SK-N-SH (cell line): ENCODE measurements at regions not wholly inside any gene's neighbourhood (a gene's known extent, or its start where the extent isn't known, plus 50 kb on each side); places are given as distances from the start of the nearest gene placed in this dataset.

Experiments
- CTCF ChIA-PET: fragments of 300-600, 350-600 bp; formaldehyde crosslinking; extraction: SDS; loops from one replicate; lab custom pipeline; 2021; lab: Yijun Ruan, JAX
- POLR2A ChIA-PET: fragments of 350-600 bp; sonication (Branson Sonifier 250); formaldehyde crosslinking; extraction: SDS; loops from one replicate; lab custom pipeline; 2020; ENCODE audit warnings: antibody characterized with exemption, inconsistent platforms; lab: Yijun Ruan, JAX
- DNase-seq: peaks from one replicate; pipeline ENCODE4 v3.0.0; 2012
- H2AFZ ChIP-seq: fragments of 200-600 bp; sonication (generic); 2 replicates; pipeline ENCODE4 v1.8.1; 2016; ENCODE audit warnings: antibody characterized with exemption, mild to moderate bottlenecking, low read depth
- H3F3A ChIP-seq: fragments of 200-600 bp; sonication (generic); replicated peaks from 2 replicates; pipeline ENCODE3; 2016; ENCODE audit warnings: antibody characterized with exemption, mild to moderate bottlenecking; ENCODE audit not compliant: insufficient read depth
- H3K27ac ChIP-seq, 2 experiments: fragments of 200-500 bp in 1 of 2; fragments of 200-600 bp in 1 of 2; sonication (Bioruptor generic) in 1 of 2; sonication (generic), shearing (Covaris generic) in 1 of 2; 2 replicates each; pipeline versions ENCODE4 v1.5.1 to v1.6.1; 2014 to 2016; ENCODE audit warnings: low read depth in 2 of 2, inconsistent platforms in 1 of 2, low read length in 1 of 2, mild to moderate bottlenecking in 1 of 2, mixed read lengths in 1 of 2
- H3K27me3 ChIP-seq: fragments of 200-600 bp; sonication (generic), shearing (Covaris generic); 2 replicates; pipeline ENCODE4 v1.6.1; 2016; ENCODE audit warnings: mixed run types; ENCODE audit not compliant: insufficient read depth
- H3K36me3 ChIP-seq, 2 experiments: fragments of 200-500 bp in 1 of 2; fragments of 200-600 bp in 1 of 2; sonication (Bioruptor generic) in 1 of 2; sonication (generic) in 1 of 2; replicated peaks in 1 of 2; 2 replicates each; pipeline versions ENCODE3 to v1.5.1; 2014 to 2016; ENCODE audit warnings: low read length in 1 of 2, mild to moderate bottlenecking in 1 of 2; ENCODE audit not compliant: insufficient read depth in 2 of 2, control insufficient read depth in 1 of 2
- H3K4me1 ChIP-seq, 2 experiments: fragments of 200-500 bp in 1 of 2; fragments of 200-600 bp in 1 of 2; sonication (Bioruptor generic) in 1 of 2; sonication (generic), shearing (Covaris generic) in 1 of 2; 2 replicates each; pipeline versions ENCODE4 v1.5.1 to v1.6.1; 2014 to 2016; ENCODE audit warnings: low read depth in 1 of 2, low read length in 1 of 2, mixed run types in 1 of 2; ENCODE audit not compliant: insufficient read depth in 2 of 2, control insufficient read depth in 1 of 2
- H3K4me2 ChIP-seq: fragments of 200-600 bp; sonication (generic), shearing (Covaris generic); 2 replicates; pipeline ENCODE4 v1.6.1; 2017; ENCODE audit warnings: mixed run types
- H3K4me3 ChIP-seq, 2 experiments: fragments of 200-500 bp in 1 of 2; fragments of 200-600 bp in 1 of 2; sonication (Bioruptor generic) in 1 of 2; sonication (generic), shearing (Covaris generic) in 1 of 2; 2 replicates each; pipeline versions ENCODE4 v1.5.1 to v1.8.1; 2014 to 2016; ENCODE audit warnings: low read depth in 2 of 2, inconsistent platforms in 1 of 2, low read length in 1 of 2, mild to moderate bottlenecking in 1 of 2, mixed read lengths in 1 of 2, moderate library complexity in 1 of 2
- H3K79me2 ChIP-seq: fragments of 200-600 bp; sonication (generic); 2 replicates; pipeline ENCODE4 v1.8.1; 2017; ENCODE audit warnings: mild to moderate bottlenecking; ENCODE audit not compliant: insufficient read depth
- H3K9ac ChIP-seq: fragments of 200-600 bp; sonication (generic); 2 replicates; pipeline ENCODE4 v1.6.1; 2017; ENCODE audit warnings: mixed run types
- H3K9me2 ChIP-seq: fragments of 200-600 bp; sonication (generic); 2 replicates; pipeline ENCODE4 v1.6.1; 2017; ENCODE audit warnings: mixed run types
- H3K9me3 ChIP-seq: fragments of 200-600 bp; sonication (generic); 2 replicates; pipeline ENCODE4 v1.6.1; 2017; ENCODE audit warnings: mixed run types, mild to moderate bottlenecking, moderate library complexity
- H4K20me1 ChIP-seq: fragments of 200-600 bp; sonication (generic); 2 replicates; pipeline ENCODE4 v1.6.1; 2017; ENCODE audit warnings: mild to moderate bottlenecking, mixed run types; ENCODE audit not compliant: insufficient read depth
- CHD2 ChIP-seq: fragments of 150-350 bp; IDR thresholded peaks from 2 replicates; pipeline ENCODE4 v1.6.1; 2018; ENCODE audit warnings: low read length; ENCODE audit not compliant: partially characterized antibody
- ELF1 ChIP-seq: IDR thresholded peaks from 2 replicates; pipeline ENCODE4 v1.4.0; 2012
- EP300 ChIP-seq, 2 experiments: IDR thresholded peaks; 2 replicates each; pipeline versions ENCODE4 v1.4.0 to v1.6.1; 2012; ENCODE audit warnings: borderline replicate concordance in 1 of 2, low read depth in 1 of 2, low read length in 1 of 2
- FOXM1 ChIP-seq: IDR thresholded peaks from 2 replicates; pipeline ENCODE4 v1.4.0; 2012; ENCODE audit warnings: low read depth, mild to moderate bottlenecking
- GABPA ChIP-seq: IDR thresholded peaks from 2 replicates; pipeline ENCODE4 v1.4.0; 2012; ENCODE audit warnings: low read depth, mild to moderate bottlenecking
- JUND ChIP-seq: IDR thresholded peaks from 2 replicates; pipeline ENCODE4 v1.4.0; 2012
- MEF2A ChIP-seq: IDR thresholded peaks from 2 replicates; pipeline ENCODE4 v1.4.0; 2012; ENCODE audit warnings: low read depth, borderline replicate concordance
- NFIC ChIP-seq: IDR thresholded peaks from 2 replicates; pipeline ENCODE4 v1.4.0; 2012; ENCODE audit warnings: borderline replicate concordance
- NRF1 ChIP-seq: IDR thresholded peaks from 2 replicates; pipeline ENCODE4 v1.6.1; 2012; ENCODE audit warnings: low read depth, mild to moderate bottlenecking, low read length
- RAD21 ChIP-seq: IDR thresholded peaks from 2 replicates; pipeline ENCODE4 v1.6.1; 2012; ENCODE audit warnings: mild to moderate bottlenecking, low read length
- RXRA ChIP-seq: IDR thresholded peaks from 2 replicates; pipeline ENCODE4 v1.4.0; 2012; ENCODE audit warnings: low read depth, mild to moderate bottlenecking, borderline replicate concordance
- TAF1 ChIP-seq: IDR thresholded peaks from 2 replicates; pipeline ENCODE4 v1.6.1; 2012; ENCODE audit warnings: low read depth, mild to moderate bottlenecking, low read length, moderate library complexity, borderline replicate concordance
- TCF12 ChIP-seq: IDR thresholded peaks from 2 replicates; pipeline ENCODE4 v1.4.0; 2012
- YY1 ChIP-seq: IDR thresholded peaks from 2 replicates; pipeline ENCODE4 v1.4.0; 2012; ENCODE audit warnings: low read depth, mild to moderate bottlenecking
- WGBS: methylation state at CpG from one replicate; pipeline ENCODE4 v1.1.6; 2017; ENCODE audit warnings: low lambda C conversion rate; 5-methylcytosine and 5-hydroxymethylcytosine counted together
- TF ChIP-seq, protein P1 (sequence below): fragments of 150-350 bp; IDR thresholded peaks from 2 replicates; pipeline ENCODE4 v1.6.1; 2016; ENCODE audit warnings: mild to moderate bottlenecking, low read depth, low read length
- TF ChIP-seq, protein P2 (sequence below): IDR thresholded peaks from 2 replicates; pipeline ENCODE4 v1.4.0; 2012; ENCODE audit warnings: low read depth, borderline replicate concordance
- TF ChIP-seq, protein P3 (sequence below): IDR thresholded peaks from 2 replicates; pipeline ENCODE4; 2012
- TF ChIP-seq, protein P4 (sequence below): IDR thresholded peaks from 2 replicates; pipeline ENCODE4 v1.4.0; 2012; ENCODE audit warnings: low read depth
- TF ChIP-seq, protein P5 (sequence below): IDR thresholded peaks from 2 replicates; pipeline ENCODE4 v1.4.0; 2012; ENCODE audit warnings: low read depth, borderline replicate concordance

DNA sequence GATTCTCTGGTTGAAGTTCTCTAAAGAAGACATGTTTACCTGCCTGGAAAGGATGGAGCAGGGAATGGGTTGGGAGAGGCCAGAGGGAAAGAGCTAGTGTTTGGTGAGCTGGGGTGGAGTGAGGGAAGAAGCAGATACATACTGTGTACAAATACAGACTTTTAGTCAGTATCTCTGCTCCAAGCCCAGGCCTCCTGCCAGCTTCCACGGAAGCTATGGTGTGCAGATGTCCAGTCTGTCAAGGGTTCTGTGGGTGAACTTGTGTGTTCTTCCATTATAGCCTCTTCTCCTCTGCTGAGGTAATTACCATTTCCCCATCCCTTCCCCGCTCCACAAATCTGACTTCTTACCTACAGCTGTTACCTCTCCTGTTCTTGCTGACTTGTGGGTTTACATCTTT, 208.6 kb downstream of the HRH4 start:
- DNase-seq = no peak
- H3F3A ChIP-seq = no peaks in the 10 kb centered on the region
- no peaks in the 10 kb centered on the region for H3K27me3 ChIP-seq
- H3K79me2 ChIP-seq = no peaks in the 10 kb centered on the region
- H3K9ac ChIP-seq = no peak overlapping the region
- no peaks in the 10 kb centered on the region for H3K36me3 ChIP-seq
- H3K4me1 ChIP-seq = peaks cover 0 to 26% of the 10 kb centered on the region in 2 experiments; a peak in 2 of 4 replicates
- no peaks in the 10 kb centered on the region for H3K9me3 ChIP-seq
- TF ChIP-seq TCF12 = no peak
- TF ChIP-seq TAF1 = no peak
- no peak for TF ChIP-seq ELF1
- no peak for TF ChIP-seq NRF1
- TF ChIP-seq, protein P1, sequence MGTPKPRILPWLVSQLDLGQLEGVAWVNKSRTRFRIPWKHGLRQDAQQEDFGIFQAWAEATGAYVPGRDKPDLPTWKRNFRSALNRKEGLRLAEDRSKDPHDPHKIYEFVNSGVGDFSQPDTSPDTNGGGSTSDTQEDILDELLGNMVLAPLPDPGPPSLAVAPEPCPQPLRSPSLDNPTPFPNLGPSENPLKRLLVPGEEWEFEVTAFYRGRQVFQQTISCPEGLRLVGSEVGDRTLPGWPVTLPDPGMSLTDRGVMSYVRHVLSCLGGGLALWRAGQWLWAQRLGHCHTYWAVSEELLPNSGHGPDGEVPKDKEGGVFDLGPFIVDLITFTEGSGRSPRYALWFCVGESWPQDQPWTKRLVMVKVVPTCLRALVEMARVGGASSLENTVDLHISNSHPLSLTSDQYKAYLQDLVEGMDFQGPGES = no peak
- no peak for TF ChIP-seq YY1
- TF ChIP-seq EP300 (IDR thresholded peaks at IDR 0.05; ENCODE audit: borderline replicate concordance in 1 of 2, low read depth in 1 of 2, low read length in 1 of 2) = no peak
- TF ChIP-seq FOXM1 = no peak
- TF ChIP-seq, protein P2, sequence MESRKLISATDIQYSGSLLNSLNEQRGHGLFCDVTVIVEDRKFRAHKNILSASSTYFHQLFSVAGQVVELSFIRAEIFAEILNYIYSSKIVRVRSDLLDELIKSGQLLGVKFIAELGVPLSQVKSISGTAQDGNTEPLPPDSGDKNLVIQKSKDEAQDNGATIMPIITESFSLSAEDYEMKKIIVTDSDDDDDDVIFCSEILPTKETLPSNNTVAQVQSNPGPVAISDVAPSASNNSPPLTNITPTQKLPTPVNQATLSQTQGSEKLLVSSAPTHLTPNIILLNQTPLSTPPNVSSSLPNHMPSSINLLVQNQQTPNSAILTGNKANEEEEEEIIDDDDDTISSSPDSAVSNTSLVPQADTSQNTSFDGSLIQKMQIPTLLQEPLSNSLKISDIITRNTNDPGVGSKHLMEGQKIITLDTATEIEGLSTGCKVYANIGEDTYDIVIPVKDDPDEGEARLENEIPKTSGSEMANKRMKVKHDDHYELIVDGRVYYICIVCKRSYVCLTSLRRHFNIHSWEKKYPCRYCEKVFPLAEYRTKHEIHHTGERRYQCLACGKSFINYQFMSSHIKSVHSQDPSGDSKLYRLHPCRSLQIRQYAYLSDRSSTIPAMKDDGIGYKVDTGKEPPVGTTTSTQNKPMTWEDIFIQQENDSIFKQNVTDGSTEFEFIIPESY = no peak
- TF ChIP-seq, protein P3, sequence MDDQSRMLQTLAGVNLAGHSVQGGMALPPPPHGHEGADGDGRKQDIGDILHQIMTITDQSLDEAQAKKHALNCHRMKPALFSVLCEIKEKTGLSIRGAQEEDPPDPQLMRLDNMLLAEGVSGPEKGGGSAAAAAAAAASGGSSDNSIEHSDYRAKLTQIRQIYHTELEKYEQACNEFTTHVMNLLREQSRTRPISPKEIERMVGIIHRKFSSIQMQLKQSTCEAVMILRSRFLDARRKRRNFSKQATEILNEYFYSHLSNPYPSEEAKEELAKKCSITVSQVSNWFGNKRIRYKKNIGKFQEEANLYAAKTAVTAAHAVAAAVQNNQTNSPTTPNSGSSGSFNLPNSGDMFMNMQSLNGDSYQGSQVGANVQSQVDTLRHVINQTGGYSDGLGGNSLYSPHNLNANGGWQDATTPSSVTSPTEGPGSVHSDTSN = no peak
- TF ChIP-seq GABPA = no peak
- no peak overlapping the region for H3K27ac ChIP-seq
- H3K4me2 ChIP-seq = no peak overlapping the region
- no peak overlapping the region for H3K4me3 ChIP-seq
- WGBS = 31% methylated on average over 2 of the region's 2 CpGs
- H3K9me2 ChIP-seq = no peaks in the 10 kb centered on the region
- POLR2A ChIA-PET = no interaction called here
- H2AFZ ChIP-seq = no peak overlapping the region
- CTCF ChIA-PET = interaction anchor here (0.6 to 1.6 kb wide), 5 partner anchors 16 to 69 kb away, joined by 3 to 6 read pairs (median 3); no protein-coding TSS in a partner anchor
- H4K20me1 ChIP-seq = no peaks in the 10 kb centered on the region

DNA sequence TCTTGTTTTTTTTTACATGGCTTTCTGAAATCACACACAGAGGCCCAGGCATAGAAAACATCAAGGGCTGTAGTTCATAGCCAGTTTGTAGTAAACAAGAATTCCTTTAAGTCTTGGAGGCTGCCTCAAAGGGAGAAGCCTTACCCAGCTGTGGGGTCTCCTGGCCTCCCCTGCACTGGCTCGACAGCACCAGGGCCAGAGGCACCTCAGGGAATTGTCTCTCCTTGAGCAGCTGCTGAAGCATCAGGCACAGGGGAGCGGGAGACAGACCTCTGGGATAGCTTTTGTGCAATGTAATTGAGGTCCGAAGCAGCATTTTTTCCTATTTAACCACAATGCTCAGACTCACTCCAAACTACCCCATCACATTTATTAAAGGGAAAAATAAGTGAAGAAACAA, 209.1 kb downstream of the HRH4 start:
- ChIA-PET CTCF (interaction anchor here (0.9 to 1.7 kb wide), 5 partner anchors 18 to 69 kb away, joined by 3 to 6 read pairs (median 3); no protein-coding TSS in a partner anchor), POLR2A (no interaction called here)
- H2AFZ ChIP-seq = no peak overlapping the region
- no peaks in the 10 kb centered on the region for H3K9me3 ChIP-seq
- no peak overlapping the region for H3K4me2 ChIP-seq
- H3K9ac ChIP-seq = no peak overlapping the region
- H3K27me3 ChIP-seq = no peaks in the 10 kb centered on the region
- no peaks in the 10 kb centered on the region for H3K9me2 ChIP-seq
- H3F3A ChIP-seq = no peaks in the 10 kb centered on the region
- H3K4me1 ChIP-seq = peaks cover 0 to 26% of the 10 kb centered on the region in 2 experiments; a peak in 2 of 4 replicates
- no peak for DNase-seq
- no peaks in the 10 kb centered on the region for H3K79me2 ChIP-seq
- no peaks in the 10 kb centered on the region for H3K36me3 ChIP-seq
- WGBS = 22% methylated on average over 2 of the region's 3 CpGs
- H3K27ac ChIP-seq = no peak overlapping the region
- no peak overlapping the region for H3K4me3 ChIP-seq
- no peaks in the 10 kb centered on the region for H4K20me1 ChIP-seq
- TF ChIP-seq NRF1 (no peak), MEF2A (no peak), TCF12 (no peak), NFIC (no peak), CHD2 (no peak), JUND (no peak), EP300 (IDR thresholded peaks at IDR 0.05; ENCODE audit: borderline replicate concordance in 1 of 2, low read depth in 1 of 2, low read length in 1 of 2) (no peak), RXRA (no peak), RAD21 (no peak)
- TF ChIP-seq, protein P4, sequence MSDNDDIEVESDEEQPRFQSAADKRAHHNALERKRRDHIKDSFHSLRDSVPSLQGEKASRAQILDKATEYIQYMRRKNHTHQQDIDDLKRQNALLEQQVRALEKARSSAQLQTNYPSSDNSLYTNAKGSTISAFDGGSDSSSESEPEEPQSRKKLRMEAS = no peak
- TF ChIP-seq, protein P5, sequence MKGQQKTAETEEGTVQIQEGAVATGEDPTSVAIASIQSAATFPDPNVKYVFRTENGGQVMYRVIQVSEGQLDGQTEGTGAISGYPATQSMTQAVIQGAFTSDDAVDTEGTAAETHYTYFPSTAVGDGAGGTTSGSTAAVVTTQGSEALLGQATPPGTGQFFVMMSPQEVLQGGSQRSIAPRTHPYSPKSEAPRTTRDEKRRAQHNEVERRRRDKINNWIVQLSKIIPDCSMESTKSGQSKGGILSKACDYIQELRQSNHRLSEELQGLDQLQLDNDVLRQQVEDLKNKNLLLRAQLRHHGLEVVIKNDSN = no peak
- TF ChIP-seq, all 33 proteins: peak for 0
